Mesendoderm (in vitro differentiated cells): ENCODE measurements at regions not wholly inside any gene's neighbourhood (a gene's known extent, or its start where the extent isn't known, plus 50 kb on each side); places are given as distances from the start of the nearest gene placed in this dataset.
"Not testable (repeated sequence)": the region's sequence is repeated elsewhere in the genome, so short reads cannot be mapped to it uniquely, and the experiment has no call there.

Experiments
- DNase-seq: peaks from one replicate; pipeline ENCODE4 v3.0.0; 2013
- H2AK5ac ChIP-seq: 2 replicates; pipeline ENCODE4 v1.6.1; 2013; ENCODE audit warnings: low read length, inconsistent platforms
- H2BK120ac ChIP-seq: 2 replicates; pipeline ENCODE4 v1.6.1; 2013; ENCODE audit warnings: low read depth, mild to moderate bottlenecking, low read length, moderate library complexity, mixed read lengths
- H2BK15ac ChIP-seq: replicated peaks from 2 replicates; pipeline ENCODE4 v1.6.1; 2013; ENCODE audit warnings: low read depth, mild to moderate bottlenecking, moderate library complexity
- H2BK5ac ChIP-seq: 2 replicates; pipeline ENCODE4 v1.6.1; 2013; ENCODE audit warnings: low read length, inconsistent platforms
- H3K18ac ChIP-seq: 2 replicates; pipeline ENCODE4 v1.6.1; 2013; ENCODE audit warnings: mild to moderate bottlenecking, low read length, mixed read lengths
- H3K23ac ChIP-seq: one replicate; pipeline ENCODE4 v1.6.1; 2013; ENCODE audit warnings: low read length
- H3K27ac ChIP-seq: 2 replicates; pipeline ENCODE4 v1.5.1; 2013; ENCODE audit warnings: low read depth, mild to moderate bottlenecking, inconsistent platforms, low read length, moderate library complexity
- H3K27me3 ChIP-seq: 2 replicates; pipeline ENCODE4 v1.6.1; 2013; ENCODE audit warnings: low read length, control low read depth, mild to moderate bottlenecking, inconsistent platforms; ENCODE audit not compliant: insufficient read depth, poor library complexity
- H3K36me3 ChIP-seq: 2 replicates; pipeline ENCODE4 v1.6.1; 2013; ENCODE audit warnings: low read length, inconsistent platforms; ENCODE audit not compliant: control insufficient read depth, insufficient read depth
- H3K4ac ChIP-seq: one replicate; pipeline ENCODE4 v1.6.1; 2013; ENCODE audit warnings: low read depth, mild to moderate bottlenecking, low read length, moderate library complexity
- H3K4me1 ChIP-seq: 2 replicates; pipeline ENCODE4 v1.6.1; 2013; ENCODE audit warnings: low read depth, low read length, inconsistent platforms; ENCODE audit not compliant: control insufficient read depth
- H3K4me2 ChIP-seq: 2 replicates; pipeline ENCODE4 v1.6.1; 2013; ENCODE audit warnings: low read length
- H3K4me3 ChIP-seq: 2 replicates; pipeline ENCODE4 v1.5.1; 2013; ENCODE audit warnings: mild to moderate bottlenecking, low read length
- H3K56ac ChIP-seq: one replicate; pipeline ENCODE4 v1.6.1; 2013; ENCODE audit warnings: low read length
- H3K79me1 ChIP-seq: 2 replicates; pipeline ENCODE4 v1.6.1; 2013; ENCODE audit warnings: low read length, inconsistent platforms
- H3K79me2 ChIP-seq: 2 replicates; pipeline ENCODE4 v1.6.1; 2013; ENCODE audit warnings: mild to moderate bottlenecking, low read length; ENCODE audit not compliant: control insufficient read depth, insufficient read depth
- H3K9ac ChIP-seq: 2 replicates; pipeline ENCODE4 v1.6.1; 2013; ENCODE audit warnings: low read length, inconsistent platforms
- H4K5ac ChIP-seq: one replicate; pipeline ENCODE4 v1.6.1; 2013; ENCODE audit warnings: low read length
- H4K8ac ChIP-seq: one replicate; pipeline ENCODE4 v1.6.1; 2013; ENCODE audit warnings: low read depth, mild to moderate bottlenecking, control low read depth, low read length, moderate library complexity
- WGBS: extraction: QIAGEN DNeasy Blood & Tissue Kit; methylation state at CpG from one replicate; pipeline ENCODE4 v1.1.7; 2013; ENCODE audit warnings: low lambda C conversion rate, missing lambda C conversion rate; ENCODE audit not compliant: insufficient coverage; ENCODE audit errors: extremely low coverage; 5-methylcytosine and 5-hydroxymethylcytosine counted together

- no peak overlapping the region for H3K27ac ChIP-seq
- no peak overlapping the region for H3K4me2 ChIP-seq
- H2BK15ac ChIP-seq: no peak overlapping the region
- H4K8ac ChIP-seq: no peak overlapping the region
- no peaks in the 10 kb centered on the region for H3K4me1 ChIP-seq
- no peaks in the 10 kb centered on the region for H3K27me3 ChIP-seq
- no peaks in the 10 kb centered on the region for H3K79me1 ChIP-seq
- H3K36me3 ChIP-seq: no peaks in the 10 kb centered on the region
- no peak overlapping the region for H3K4me3 ChIP-seq
- H3K18ac ChIP-seq: no peak overlapping the region
- H3K79me2 ChIP-seq: no peaks in the 10 kb centered on the region
- H3K23ac ChIP-seq: no peak overlapping the region
- WGBS: no CpG with 5 or more reads among the region's 3 CpGs
- H2AK5ac ChIP-seq: no peak overlapping the region
- H4K5ac ChIP-seq: no peak overlapping the region
- H3K4ac ChIP-seq: no peak overlapping the region
- no peak overlapping the region for H2BK5ac ChIP-seq
- no peak for DNase-seq
- no peak overlapping the region for H3K56ac ChIP-seq
- no peak overlapping the region for H2BK120ac ChIP-seq
- no peak overlapping the region for H3K9ac ChIP-seq
These were observed 105.5 kb upstream of the RGPD4 start for GRCh38 chr2:107721178-107721577.

DNA sequence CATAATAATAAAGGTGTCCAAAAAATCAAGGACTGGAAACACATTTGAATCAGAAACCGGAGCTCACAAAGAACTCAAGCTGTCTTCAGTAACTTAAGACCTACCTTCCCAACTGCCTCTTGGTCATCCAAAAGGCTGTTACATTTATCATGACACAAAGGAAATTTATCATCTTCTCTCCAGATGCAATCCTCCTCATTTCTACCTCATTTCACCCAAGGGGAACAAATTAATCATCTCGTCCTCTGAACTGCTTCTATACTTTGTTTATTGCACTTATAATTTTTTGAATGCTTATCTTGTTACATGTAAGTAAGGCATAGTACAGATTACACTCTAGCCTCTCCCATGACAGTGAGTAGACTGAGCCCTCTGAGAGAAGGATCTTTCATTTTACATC, 105.1 kb upstream of the RGPD4 start:
- Histone ChIP-seq H3K23ac (no peak overlapping the region), H3K9ac (no peak overlapping the region), H2BK15ac (no peak overlapping the region), H2BK120ac (no peak overlapping the region), H3K27ac (no peak overlapping the region), H3K79me2 (no peaks in the 10 kb centered on the region), H3K4ac (no peak overlapping the region), H3K79me1 (no peaks in the 10 kb centered on the region), H2BK5ac (no peak overlapping the region), H4K5ac (no peak overlapping the region), H3K4me1 (no peaks in the 10 kb centered on the region), H3K18ac (no peak overlapping the region), H3K4me2 (no peak overlapping the region), H3K27me3 (no peaks in the 10 kb centered on the region), H3K4me3 (no peak overlapping the region), H3K56ac (no peak overlapping the region), H3K36me3 (no peaks in the 10 kb centered on the region), H2AK5ac (no peak overlapping the region), H4K8ac (no peak overlapping the region)
- DNase-seq: no peak
- WGBS: no CpG with 5 or more reads among the region's 2 CpGs

- not testable (repeated sequence) for H3K56ac ChIP-seq, H2BK15ac ChIP-seq, H3K79me1 ChIP-seq, H3K23ac ChIP-seq, H3K4me2 ChIP-seq, H3K36me3 ChIP-seq, H3K4me1 ChIP-seq, H2AK5ac ChIP-seq, H4K8ac ChIP-seq, H3K79me2 ChIP-seq, H4K5ac ChIP-seq, H2BK120ac ChIP-seq, H2BK5ac ChIP-seq, H3K4me3 ChIP-seq, DNase-seq, H3K4ac ChIP-seq, H3K18ac ChIP-seq, H3K27me3 ChIP-seq, H3K27ac ChIP-seq, H3K9ac ChIP-seq
- no CpG with 5 or more reads among the region's 1 CpG for WGBS
These were observed 100.9 kb upstream of the RGPD4 start for GRCh38 chr2:107725824-107726223.

GRCh38 chr2:107727318-107727717, 99.4 kb upstream of the RGPD4 start:
- Histone ChIP-seq H2AK5ac (no peak overlapping the region), H3K23ac (no peak overlapping the region), H3K9ac (no peak overlapping the region), H3K4me2 (no peak overlapping the region), H3K27ac (no peak overlapping the region), H4K8ac (no peak overlapping the region), H3K4me1 (no peaks in the 10 kb centered on the region), H3K27me3 (no peaks in the 10 kb centered on the region), H3K4ac (no peak overlapping the region), H3K4me3 (no peak overlapping the region), H2BK15ac (no peak overlapping the region), H3K79me1 (no peaks in the 10 kb centered on the region), H3K36me3 (no peaks in the 10 kb centered on the region), H2BK5ac (no peak overlapping the region), H4K5ac (no peak overlapping the region), H3K18ac (no peak overlapping the region), H3K79me2 (no peaks in the 10 kb centered on the region), H3K56ac (no peak overlapping the region), H2BK120ac (no peak overlapping the region)
- no peak for DNase-seq

DNA sequence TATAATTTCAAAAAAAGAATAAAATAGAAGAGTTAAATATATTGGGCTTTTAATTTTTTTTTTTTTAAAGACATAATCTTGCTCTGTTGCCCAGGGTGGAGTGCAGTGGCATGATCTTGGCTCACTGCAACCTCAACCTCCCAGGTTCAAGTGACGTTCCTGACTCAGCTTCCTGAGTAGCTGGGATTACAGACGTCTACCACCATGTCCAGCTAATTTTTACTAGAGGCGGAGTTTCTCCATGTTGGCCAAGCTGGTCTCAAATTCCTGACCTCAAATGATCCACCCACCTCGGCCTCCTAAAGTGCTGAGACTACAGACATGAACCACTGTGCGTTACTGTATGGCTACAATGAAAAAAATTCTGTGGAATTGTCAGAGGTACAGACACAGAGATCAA, 98.1 kb upstream of the RGPD4 start:
- WGBS: no CpG with 5 or more reads among the region's 5 CpGs
- Histone ChIP-seq H3K79me1 (no peaks in the 10 kb centered on the region), H2BK120ac (no peak overlapping the region), H3K56ac (no peak overlapping the region), H3K18ac (no peak overlapping the region), H3K4ac (no peak overlapping the region), H3K79me2 (no peaks in the 10 kb centered on the region), H4K5ac (no peak overlapping the region), H3K36me3 (no peaks in the 10 kb centered on the region), H2AK5ac (no peak overlapping the region), H3K27ac (no peak overlapping the region), H3K23ac (no peak overlapping the region), H4K8ac (no peak overlapping the region), H2BK15ac (no peak overlapping the region), H2BK5ac (no peak overlapping the region), H3K9ac (no peak overlapping the region), H3K27me3 (no peaks in the 10 kb centered on the region), H3K4me3 (no peak overlapping the region), H3K4me1 (no peaks in the 10 kb centered on the region), H3K4me2 (no peak overlapping the region)
- DNase-seq: no peak

DNA sequence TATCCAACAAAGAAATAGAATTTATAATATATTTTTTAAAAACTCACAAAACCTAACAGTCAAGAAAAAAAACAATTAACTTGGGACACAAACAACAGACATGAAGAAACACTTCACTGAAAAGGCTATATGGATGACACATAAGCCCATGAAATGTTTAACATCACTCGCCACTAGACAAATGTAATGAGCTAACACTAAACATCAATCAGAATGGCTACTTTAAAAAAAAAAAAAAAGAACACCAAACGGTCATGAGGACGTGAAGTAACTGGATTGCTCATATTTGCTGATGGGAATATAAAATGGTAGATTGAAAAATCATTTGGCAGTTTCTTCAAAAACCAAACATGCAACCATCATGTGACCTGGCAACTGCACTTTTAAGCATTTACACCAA, 97.3 kb upstream of the RGPD4 start:
- Histone ChIP-seq H3K18ac (no peak overlapping the region), H3K4ac (no peak overlapping the region), H4K8ac (no peak overlapping the region), H3K23ac (no peak overlapping the region), H4K5ac (no peak overlapping the region), H3K27me3 (no peaks in the 10 kb centered on the region), H3K36me3 (no peaks in the 10 kb centered on the region), H3K79me1 (no peaks in the 10 kb centered on the region), H2BK15ac (no peak overlapping the region), H3K9ac (no peak overlapping the region), H3K79me2 (no peaks in the 10 kb centered on the region), H2BK120ac (no peak overlapping the region), H3K27ac (no peak overlapping the region), H2AK5ac (no peak overlapping the region), H3K4me1 (no peaks in the 10 kb centered on the region), H3K56ac (no peak overlapping the region), H3K4me3 (no peak overlapping the region), H2BK5ac (no peak overlapping the region), H3K4me2 (no peak overlapping the region)
- no peak for DNase-seq
- WGBS: no CpG with 5 or more reads among the region's 3 CpGs
